GM18867 (cell line): ENCODE measurements at regions not wholly inside any gene's neighbourhood (a gene's known extent, or its start where the extent isn't known, plus 50 kb on each side); places are given as distances from the start of the nearest gene placed in this dataset.
"Not testable (repeated sequence)": the region's sequence is repeated elsewhere in the genome, so short reads cannot be mapped to it uniquely, and the experiment has no call there.

ENCODE experiments used
- ATAC-seq: cut with Tn5 transposase; IDR thresholded peaks from one replicate; pipeline ENCODE4 v1.9.1; 2021; ENCODE audit warnings: mild to moderate bottlenecking, moderate library complexity; ENCODE audit not compliant: unreplicated experiment

- ATAC-seq: no peak
Measured at GRCh38 chr14:29353513-29353912, 574.1 kb downstream of the PRKD1 start.

DNA sequence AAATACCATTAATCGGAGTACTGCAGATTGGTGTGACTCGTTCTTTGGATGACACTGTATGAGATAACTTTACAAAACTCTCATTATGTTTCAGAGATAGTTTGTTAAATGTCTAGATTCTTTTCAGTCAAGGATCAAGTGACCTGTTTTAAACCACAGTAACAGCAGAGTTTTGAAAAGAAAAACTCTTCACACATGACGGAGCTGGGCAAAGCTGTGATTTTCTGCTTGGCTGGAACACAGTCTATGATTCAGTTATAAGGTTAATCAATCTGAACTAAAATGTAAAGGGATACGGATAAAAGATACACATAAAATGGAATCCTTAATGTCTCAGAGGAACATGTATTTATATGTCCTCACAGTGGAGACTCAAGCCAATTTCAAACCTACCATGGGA is 573.2 kb downstream of the PRKD1 start:
- no peak for ATAC-seq

- no peak for ATAC-seq
Measured at GRCh38 chr14:29355331-29355730, 572.3 kb downstream of the PRKD1 start.

GRCh38 chr14:29355846-29356245 is 571.8 kb downstream of the PRKD1 start:
- ATAC-seq: no peak

DNA sequence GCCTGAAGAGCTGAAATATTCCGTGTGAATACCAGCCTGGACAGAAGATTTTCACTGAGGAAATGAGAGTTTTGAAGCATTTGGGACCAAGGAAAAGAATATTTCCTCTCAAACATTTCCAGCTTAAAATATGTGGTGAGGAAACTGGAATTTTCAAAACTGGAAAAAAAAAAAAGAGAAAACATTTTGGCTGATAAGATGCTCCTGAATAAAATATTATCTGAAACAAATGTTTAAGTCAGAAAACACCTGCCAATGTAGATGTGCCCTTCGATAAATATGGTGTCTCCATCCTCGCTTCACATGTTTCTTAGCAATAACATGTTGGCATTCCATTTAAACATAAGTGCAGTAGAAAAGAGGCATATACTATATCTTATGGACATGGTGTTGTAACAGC is 567.0 kb downstream of the PRKD1 start:
- no peak for ATAC-seq

DNA sequence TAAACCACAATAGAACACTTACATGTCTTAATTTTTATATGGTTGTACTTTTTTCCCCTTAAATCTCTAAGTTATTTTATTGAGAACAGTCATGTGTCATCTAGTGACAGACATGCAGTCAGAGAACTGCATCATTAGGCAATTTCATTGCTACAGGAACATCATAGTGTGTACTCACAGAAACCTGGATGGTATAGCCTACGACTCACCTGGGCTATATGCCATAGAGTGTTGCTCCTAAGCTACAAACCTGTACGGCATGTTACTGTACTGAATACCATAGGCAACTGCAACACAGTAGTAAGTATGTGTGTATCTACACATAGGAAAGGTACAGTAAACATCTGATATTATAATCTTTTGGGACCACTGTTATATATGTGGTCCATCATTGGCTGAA is 557.6 kb downstream of the PRKD1 start:
- no peak for ATAC-seq

GRCh38 chr14:29376237-29376636 is 551.4 kb downstream of the PRKD1 start:
- no peak for ATAC-seq

GRCh38 chr14:29380826-29381225 is 546.8 kb downstream of the PRKD1 start:
- no peak for ATAC-seq

DNA sequence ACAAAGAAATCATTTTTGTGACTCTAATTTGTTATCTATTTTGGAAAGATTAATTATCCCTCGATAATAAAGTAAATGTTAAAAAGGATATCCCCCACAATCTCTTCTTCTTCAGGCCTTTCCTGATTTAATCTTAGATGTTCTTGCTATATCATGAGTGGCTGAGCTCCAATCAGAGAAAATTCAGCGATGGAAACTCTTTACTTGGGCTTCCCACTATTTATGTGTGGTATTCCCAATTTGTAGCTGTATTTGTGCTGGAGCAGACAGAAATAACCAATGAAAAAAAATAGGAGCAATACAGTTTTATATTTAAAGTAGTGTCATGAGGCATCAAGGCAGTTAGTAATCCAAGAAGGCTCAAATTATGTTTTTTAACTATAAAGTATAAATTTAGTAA is 539.1 kb downstream of the PRKD1 start:
- no peak for ATAC-seq

DNA sequence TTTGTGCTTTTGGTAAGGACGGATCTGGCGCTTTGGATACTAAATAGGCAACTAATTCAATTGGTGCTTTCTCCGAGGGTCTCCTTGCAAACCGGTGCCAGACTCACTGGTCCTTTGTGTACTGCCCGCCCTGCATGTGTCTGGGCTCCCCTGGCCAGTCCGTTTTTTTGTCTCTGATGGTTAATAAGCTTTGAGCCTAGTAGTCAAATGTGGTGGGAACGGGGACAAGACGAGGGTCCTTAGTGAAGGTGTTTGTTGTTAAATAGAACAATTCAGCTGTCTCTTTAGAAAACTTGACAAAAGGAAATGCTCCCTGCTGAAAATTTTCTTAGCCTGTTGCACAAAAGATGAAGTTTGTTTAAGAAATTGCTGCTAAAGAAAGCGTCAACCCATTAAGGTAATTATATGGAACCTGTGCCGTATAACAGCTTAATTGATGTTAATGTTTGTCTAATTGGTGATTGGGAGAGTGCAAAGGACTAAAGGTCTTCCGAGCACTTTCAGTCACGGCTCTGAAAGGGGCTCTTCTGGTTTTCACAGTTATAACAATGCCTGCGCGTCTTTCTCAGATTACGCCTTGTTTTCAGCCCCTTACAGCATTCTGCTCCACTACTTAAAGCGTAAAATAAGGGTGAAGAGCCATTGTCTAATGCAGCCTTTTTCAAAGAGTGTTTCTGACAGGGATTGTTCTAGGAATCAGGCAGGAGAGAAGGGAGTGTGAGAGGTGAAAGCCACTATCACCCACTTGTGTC is 537.4 kb downstream of the PRKD1 start:
- no peak for ATAC-seq

DNA sequence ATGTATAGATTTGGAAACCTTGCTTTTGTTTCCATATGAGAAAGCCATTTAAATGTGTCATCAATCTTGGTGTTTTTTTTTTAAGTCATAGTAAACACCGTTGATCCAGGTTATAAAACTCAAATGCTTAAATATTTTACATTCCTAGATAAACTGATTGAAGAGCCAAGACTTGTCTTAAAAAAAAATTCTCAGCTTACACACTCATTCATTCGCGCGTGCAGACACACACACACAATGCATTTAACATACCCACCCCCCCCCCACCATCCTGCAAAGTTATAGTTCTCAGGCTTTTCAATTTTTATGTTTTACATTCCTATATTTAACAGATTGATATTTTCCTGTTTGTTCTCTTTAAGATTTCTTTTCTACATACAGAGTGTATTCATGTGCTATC is 536.4 kb downstream of the PRKD1 start:
- no peak for ATAC-seq

GRCh38 chr14:29391801-29392200 is 535.8 kb downstream of the PRKD1 start:
- ATAC-seq: no peak

- ATAC-seq: no peak
Measured at GRCh38 chr14:29392287-29392686, 535.4 kb downstream of the PRKD1 start.

DNA sequence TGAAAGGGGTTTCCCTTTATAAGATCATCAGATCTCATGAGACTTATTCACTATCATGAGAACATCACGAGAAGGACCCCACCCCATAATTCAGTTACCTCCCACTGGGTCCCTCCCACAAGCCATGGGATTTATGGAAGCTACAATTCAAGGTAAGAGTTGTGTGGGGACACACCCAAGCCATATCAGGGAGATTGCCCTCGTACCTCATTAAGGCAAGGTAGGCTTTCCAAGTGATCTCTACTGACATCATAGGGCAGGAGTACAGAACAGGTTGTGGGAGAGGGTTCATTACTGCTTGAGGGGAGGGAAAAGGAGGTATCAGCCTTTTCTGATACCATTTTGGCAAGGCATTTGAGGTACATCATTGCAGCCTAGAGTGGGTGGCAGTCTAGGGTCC is 524.6 kb downstream of the PRKD1 start:
- ATAC-seq: no peak

DNA sequence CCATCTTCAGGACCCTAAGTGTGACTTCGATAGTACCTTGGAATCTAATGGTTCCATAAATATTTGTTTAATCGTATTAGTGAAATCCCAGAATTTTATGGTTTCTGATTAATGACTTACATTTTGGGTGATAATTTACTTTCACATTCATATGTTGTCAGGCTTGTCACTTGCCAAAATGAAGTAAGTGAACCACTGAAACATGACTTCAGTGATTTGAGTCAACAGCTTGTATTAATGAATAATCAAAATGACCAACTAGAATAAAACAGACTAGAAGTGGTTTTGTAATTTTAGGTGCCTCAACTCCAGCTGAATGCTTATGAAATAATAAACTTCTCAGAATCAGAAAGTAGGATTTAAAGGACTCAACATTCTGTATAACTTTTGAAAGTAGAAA is 517.1 kb downstream of the PRKD1 start:
- ATAC-seq: no peak

- ATAC-seq: not testable (repeated sequence)
Measured at GRCh38 chr14:29414931-29415330, 512.7 kb downstream of the PRKD1 start.

GRCh38 chr14:29419736-29420135 is 507.9 kb downstream of the PRKD1 start:
- no peak for ATAC-seq

GRCh38 chr14:29421156-29421728 is 506.4 kb downstream of the PRKD1 start:
- no peak for ATAC-seq

- ATAC-seq: no peak
Measured at GRCh38 chr14:29425705-29426482, 501.8 kb downstream of the PRKD1 start.

DNA sequence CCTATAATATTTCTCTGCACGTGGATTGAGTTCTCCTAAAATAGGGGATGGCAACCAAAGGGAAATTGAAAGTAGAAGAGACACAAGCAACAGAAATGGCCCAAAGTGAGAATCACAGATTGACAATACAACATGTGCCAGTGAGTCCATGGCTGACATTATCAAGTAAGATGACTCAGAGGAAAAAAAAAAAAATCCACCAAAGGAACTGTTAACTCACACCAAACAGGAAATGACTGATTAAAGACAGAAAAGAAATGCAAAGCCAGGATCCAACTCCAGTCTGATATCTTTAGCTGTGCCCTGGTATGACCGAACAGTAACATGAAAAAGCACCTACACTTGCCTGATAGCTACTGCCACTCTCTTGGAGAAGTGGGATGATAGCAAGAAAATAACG is 485.0 kb downstream of the PRKD1 start:
- peak; percentile 64 for ATAC-seq

DNA sequence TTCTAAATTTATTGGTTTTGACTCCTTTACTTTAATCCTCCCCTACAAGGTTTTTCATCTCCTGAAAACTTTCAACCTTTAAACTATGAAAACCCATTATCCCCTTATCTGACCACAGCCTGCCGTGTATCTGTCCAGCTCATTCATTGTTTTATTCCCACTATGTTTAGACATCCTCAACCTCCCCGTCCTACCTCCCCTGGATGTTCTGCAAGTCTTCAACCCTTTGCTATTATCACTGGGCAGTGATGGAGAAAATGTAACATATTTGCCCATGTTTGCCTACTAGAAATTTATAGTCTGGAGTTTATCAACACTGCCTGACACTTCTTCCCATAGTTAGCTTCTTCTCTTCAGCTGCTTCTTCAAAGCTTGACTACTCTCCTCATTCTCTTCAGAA is 483.4 kb downstream of the PRKD1 start:
- no peak for ATAC-seq

GRCh38 chr14:29444805-29445204 is 482.8 kb downstream of the PRKD1 start:
- no peak for ATAC-seq
